Esophagus mucosa (tissue), 1 donor: ENCODE measurements at regions not wholly inside any gene's neighbourhood (a gene's known extent, or its start where the extent isn't known, plus 50 kb on each side); places are given as distances from the start of the nearest gene placed in this dataset.

Experiments
- ATAC-seq: fragments of 200-7000 bp; cut with Tn5 transposase; one replicate; pipeline ENCODE4 v1.9.1; 2020
- donor health status: DM: yes; HTN: yes; CAD: no.

DNA sequence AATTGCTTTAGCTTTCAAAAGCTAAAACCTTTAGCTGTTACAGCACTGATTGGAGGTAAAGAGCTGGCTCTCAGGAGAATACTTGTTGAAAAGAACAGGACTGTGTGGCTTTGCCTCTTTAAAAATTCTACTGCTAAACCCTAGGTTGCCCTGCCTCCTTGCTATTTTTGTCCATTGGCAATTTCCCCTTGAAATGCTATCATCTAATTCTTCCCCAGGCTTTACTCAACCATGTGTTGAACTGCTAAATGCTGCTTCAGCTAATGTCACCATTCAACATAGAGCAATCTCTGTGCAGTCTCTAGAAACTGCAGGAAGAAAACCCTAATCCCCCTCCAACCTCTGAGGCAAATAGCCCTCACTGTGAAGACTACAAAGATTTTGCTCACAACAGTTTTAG is 203.7 kb upstream of the ARX start:
- no peak for ATAC-seq

DNA sequence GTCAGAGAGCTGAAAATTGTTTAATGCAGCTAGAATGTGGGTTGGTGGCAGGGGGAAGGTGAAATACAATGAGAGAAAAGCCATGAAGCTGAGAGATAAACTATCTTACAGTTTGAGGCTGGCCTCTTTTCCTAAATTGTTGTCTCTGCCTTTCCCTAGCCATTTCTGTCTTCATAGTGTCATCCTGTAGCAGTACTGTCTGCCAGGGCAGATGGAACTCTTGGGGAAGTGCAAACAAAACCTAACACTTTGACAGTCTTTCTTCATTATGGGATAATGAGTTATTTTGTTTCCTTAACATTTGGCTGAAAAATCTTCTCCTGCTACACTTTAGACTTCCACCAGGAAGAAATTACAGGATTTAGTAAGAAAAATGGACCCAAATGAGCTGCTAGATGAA is 197.8 kb upstream of the ARX start:
- no peak for ATAC-seq

DNA sequence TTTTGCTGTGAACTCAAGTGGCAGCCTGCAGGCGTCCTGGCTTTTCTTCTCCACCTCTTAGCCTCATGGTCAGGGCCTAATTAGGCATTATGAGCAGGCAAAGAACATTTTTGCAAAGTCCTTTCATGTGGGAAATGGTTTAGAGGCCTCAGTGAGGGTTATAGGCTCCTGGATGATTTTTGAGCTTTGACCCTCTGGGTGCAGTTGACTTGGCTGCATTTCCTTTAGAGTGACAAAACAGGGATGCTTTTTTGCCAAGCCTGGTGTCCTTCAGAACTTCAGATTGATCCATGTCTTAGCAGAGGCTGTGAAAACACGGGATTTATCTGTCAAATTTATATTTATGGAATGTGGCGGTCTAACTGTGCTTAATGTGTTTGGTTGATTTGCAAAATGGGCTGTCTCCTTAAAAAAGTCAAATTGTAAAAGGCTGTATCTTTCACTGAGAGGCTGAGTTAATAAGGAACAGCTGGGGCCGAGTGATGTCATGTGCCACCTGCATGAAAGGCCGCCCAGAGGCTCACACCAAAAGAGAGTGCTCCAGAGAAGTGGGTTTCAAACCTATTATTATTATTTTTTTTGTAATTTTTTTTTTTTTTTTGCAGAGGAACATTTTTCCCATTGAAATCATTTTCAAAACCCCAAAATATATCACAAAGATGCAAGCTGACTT is 192.2 kb upstream of the ARX start:
- ATAC-seq = no peak

DNA sequence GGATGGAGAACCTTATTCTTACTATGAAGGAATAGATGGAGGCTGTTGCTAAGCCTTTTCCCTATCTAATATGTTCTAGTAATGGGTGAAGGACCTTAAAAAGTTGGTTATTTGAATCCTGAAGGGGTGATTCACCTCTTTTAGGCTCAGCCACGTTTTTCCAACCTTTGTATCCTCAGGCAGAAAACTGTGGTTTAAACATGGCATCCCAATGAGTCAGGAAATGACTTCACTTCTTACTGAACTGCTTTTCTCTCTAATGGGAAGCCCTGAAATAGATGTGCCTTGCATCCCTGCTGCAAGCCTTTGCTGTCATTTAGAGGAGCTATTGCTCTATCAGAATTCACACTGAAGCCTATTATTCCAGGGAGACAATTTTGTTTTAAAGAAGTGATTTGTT is 191.0 kb upstream of the ARX start:
- ATAC-seq = no peak

DNA sequence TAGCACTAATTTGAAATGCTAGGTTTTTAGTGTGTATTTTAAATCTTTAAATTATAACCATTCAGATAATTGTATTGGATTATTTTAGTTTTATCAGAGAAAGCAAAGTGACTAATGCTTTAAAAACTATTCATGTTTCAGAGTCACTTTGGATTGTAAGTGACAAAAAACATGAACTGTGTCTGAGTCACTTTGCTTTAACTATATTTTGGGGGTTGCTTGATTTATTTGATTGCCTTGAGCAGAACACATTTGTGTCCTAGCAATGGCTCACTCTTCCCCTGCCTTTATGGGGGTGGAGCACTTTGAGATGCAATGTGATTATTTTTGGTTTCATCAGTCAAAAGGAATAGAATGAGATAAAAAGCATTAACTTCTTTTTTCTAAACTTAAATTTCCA is 188.4 kb upstream of the ARX start:
- ATAC-seq = no peak

DNA sequence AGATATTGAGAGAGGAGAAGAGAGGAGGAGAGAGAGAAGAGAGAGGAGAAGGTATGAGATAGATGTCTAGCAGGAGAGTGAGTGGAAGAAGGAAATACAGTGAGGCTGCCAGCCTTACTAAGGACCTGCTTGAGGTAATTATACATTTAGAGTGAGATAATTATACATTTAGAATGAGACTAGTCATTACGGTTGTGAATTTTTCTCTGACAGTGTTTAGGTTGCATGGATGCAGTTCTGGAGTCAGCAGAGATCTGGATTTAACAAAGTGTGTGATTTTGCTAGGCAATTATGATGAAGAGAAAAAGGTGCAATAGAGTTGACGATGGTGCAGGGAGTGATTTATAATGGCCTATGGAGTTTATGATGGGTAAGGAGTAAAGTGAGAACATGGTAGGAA is 187.1 kb upstream of the ARX start:
- no peak for ATAC-seq

DNA sequence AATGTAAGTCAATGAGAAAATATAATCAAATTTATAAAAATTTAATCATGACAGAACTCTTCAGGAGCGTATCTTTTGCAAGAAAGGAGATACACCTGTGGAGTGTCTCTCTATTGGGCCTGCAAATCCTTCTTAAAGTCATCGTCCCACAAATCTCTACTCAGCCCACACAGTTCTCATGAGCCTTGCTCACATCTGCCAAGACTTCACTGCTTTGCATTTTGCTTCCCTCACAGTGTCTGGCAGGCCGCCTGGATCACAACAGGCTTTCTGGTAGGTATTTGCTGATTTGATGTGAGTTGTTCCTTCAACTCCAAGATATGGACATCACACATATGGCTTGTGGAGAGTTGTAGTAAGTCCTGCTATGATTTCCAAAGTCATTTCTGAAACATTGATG is 183.1 kb upstream of the ARX start:
- no peak for ATAC-seq

DNA sequence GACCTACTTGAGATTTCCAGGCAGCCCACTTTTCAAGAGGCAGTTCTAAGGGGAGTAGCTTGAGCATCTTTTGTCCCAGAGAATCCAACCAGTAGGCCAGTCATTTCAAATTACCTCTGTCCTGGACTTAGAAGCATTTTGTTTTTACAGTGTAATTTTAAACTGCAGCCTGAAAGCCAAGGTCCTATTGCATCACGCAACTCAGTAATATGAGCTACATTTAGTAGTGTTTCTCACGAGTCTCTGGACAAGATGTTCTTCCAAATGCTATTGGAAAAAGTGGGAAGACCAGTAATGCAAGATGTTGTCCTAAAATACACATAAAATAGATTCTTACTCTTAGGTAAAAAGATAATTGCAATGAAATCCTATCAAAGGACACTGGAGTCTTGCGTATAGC is 182.5 kb upstream of the ARX start:
- no peak for ATAC-seq

DNA sequence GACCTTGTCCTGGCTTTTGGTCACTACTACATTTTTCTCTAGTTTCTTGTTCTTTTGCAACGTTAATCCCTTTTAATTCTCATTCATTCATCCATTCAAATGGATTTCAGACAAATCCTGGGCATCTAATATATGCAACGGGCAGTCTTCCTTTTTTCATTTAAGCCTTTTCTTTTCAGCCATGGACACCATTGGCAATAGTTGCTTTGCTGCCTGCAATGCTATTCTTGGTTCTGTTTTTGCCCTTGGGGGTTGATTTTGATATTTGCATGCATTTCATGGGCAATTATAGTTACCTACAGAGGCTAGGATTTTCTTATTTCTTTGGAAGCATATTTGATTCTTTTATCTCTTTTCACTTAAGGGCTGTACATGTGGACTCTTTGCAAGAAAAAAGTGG is 180.5 kb upstream of the ARX start:
- ATAC-seq = no peak

DNA sequence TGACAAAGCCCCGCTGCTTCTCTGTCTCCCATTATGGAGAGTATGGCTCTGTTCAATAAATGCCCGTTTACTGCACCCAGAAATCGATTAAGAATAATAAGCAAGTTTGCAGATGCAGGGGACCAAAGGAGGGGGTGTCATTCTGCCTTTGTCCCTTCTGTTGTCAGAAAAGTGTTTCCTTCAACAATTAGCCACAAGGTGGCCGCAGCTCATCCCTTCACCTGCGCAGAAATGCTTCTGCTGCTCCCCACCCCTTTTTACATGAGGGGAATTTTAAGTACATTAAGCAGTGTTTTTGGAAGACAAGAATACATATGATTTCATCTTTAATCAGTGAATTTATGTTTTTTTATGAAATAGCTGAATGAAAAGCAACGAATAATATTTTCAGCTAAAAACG is 175.6 kb upstream of the ARX start:
- no peak for ATAC-seq

DNA sequence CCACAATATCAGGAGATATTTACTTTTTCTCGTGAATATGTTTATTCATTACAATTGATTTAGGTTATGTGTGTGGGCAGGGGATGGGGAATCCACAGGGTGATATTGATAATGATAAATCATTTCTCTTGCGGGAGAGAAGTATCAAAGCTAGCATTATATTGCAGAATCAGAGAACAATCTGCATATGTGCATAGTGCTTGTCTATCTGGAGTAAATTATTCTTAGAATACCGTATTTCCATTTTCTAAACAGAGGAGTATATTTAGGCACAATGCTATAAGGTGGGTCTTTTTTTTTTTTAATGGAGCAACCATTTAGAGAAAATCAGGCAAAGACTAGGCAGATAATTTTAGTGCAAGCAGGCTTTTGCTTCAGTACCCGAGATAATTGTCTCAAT is 166.0 kb upstream of the ARX start:
- ATAC-seq = no peak

DNA sequence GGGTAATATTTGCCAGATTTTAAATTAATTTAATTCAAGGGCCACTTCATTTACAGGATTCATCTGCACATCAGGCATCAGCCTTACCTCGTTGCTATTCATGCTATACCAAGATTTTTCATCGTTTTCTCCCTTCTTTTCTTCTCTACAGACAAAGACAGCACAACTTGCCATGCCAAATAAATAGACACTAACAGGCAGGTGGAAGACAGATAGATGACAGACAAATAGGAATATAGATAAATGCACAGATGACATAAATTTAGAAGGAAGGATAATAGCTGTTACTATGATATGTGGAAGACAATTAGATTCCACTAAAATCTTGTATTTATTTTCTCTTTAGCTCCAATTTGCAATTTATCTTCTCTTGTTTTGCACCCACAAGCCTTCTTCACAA is 164.5 kb upstream of the ARX start:
- ATAC-seq = no peak

DNA sequence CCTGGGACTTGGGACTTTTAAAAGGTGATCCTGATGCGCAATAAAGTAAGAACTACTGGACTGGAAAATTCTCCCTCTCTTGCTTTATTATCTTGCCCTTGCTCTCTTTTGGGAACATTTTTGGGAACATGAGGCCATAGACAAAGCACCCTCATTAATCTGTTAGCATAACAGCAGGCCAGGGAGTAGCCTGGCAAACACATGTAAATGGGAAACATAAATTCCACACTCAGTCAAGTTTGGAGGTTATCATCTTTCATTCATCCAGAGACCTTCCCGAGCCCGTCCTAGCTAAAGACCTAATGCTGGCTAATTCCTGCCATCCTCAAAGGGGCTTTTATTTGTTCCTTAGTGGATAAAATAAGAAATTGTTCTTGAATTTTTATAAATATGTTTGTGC is 162.8 kb upstream of the ARX start:
- no peak for ATAC-seq

DNA sequence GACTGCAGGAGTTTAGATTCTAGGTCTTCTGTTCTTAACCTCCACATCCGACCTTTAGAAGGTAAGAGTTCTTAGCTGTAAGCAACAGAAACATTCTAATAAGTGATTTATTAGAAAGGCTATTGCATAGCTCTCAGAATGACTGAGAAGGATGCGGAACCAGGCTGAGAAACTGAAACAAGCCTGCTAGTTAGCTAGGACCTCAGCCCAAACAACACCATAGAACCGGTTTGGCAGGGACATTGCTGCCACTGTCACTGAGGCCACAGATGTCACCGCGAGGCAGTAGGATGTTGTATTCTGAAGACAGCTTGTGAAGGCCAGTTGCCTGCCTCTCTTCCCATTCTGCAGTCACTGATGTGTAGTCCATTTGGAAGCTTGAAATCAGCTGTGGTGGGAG is 160.0 kb upstream of the ARX start:
- no peak for ATAC-seq

DNA sequence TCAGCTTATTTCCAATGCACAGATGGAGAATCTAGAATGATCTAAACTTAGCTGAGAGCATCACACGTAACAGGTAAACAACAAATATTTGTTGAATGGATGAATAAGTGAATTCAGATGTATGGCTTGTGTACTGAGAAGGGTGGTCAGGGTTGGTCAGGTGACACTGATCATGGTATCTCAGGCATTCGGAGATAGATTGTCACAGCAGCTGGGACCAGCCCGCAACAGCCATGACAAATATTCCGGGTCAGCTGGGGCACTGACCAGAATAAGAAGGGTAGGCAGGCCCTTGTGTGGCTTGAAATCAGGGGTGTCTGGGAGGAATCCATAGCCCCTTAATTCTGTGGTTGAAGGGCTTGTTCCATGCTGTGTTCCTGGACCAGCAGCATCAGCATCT is 159.4 kb upstream of the ARX start:
- no peak for ATAC-seq

DNA sequence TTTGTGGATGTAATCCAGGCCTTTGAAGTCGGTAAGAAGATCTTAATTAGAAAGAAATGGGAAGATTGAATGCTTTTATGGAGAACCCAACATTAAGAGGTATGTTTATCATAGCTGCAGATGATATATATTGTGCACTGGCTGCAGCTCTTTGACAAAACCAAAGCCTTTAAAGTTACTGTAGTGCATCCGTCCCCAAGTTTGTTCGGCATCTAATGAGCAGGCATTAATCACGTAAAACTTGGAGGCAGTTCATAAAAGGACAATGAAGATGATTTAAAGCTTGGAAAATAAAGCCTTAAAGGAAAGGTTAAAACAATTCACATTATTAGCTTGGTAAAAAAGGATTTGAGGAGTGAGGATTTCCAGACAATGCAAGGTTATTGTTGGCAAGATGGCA is 150.8 kb upstream of the ARX start:
- ATAC-seq = no peak

DNA sequence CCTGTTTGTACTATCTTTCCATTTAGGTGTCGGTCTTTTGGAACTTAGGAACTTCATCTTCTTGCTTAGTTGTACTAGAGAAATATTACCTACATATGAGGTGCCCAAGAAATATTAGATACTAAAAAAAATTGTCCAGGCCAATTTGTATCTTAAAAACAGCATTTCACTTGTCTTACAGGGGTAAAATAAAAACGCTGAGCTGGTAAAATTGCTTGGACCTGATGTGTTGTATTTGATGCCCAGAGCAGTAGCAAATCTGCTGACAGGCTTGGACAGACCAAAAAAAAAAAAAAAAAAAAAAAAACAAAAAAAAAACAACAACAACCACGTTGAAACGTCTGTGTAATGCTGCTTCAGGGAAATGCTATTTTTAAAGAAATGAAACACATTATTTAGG is 150.4 kb upstream of the ARX start:
- no peak for ATAC-seq

DNA sequence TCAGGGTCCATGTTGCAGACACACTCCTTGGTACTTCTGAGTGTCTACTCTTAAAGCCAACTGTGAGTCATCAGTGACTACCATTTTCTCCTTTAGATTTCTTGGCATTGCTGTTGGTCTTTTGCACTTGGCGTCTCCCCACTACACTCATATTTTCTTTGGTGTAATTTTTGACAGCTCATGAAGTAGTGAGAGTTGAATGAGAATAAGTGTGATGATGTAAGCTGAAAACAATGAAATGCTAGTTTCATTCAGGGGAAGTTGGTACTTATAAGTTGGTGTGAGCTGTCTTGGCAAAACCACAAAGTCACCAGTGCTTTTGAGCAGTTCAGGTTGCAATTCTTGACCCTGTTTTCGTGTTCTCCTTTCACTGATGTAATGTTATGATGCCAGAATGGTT is 142.9 kb upstream of the ARX start:
- no peak for ATAC-seq

DNA sequence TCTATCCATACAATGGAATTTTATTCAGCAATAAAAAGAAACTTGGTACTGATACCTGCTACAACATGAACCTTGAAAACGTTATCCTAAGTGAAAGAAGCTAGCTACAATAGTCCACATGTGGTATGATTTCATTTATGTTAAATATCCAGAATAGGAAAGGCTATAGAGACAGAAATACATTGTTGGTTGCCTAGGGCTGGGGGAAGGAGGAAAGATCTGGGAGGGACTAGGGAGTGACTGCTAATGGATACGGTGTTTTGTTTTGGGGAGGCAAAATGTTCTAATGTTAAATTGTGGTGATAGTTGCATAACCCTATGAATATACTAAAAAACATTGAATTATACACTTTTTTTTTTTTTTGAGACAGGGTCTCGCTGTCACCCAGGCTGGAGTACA is 141.1 kb upstream of the ARX start:
- ATAC-seq = no peak

DNA sequence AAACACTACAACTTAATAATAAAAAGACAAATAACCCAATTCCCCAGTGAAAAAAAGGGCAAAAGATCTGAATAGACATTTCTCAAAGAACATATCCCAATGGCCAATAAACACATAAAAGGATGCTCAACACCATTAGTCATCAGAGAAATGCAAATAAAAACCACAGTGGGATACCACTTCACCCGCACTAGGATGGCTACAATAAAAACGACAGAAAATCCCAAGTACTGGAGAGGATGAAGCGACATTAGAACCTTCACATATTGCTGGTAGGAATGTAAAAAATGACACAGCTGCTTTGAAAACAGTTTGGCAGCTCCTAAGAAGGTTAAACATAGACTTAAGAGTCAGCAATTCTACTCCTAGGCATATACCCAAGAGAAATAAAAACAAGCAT is 140.6 kb upstream of the ARX start:
- no peak for ATAC-seq

DNA sequence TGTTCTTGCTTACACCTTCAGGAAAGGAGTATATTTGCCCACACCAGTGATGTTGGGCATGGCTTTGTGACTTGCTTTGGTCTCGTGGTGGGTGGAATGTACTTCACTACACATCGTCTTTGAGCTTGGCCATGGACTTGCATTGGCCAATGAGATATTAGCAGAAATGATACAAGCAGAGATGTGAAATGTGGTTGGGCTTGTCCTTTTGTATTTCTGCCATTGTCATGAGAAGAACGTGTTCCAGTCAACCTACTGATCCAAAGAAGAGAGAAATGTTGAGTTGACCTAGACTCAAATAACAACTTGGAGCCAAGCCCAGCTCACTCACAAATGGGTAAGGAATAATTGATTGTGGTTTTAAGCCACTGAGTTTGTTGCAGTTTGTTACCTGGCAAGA is 138.4 kb upstream of the ARX start:
- no peak for ATAC-seq

DNA sequence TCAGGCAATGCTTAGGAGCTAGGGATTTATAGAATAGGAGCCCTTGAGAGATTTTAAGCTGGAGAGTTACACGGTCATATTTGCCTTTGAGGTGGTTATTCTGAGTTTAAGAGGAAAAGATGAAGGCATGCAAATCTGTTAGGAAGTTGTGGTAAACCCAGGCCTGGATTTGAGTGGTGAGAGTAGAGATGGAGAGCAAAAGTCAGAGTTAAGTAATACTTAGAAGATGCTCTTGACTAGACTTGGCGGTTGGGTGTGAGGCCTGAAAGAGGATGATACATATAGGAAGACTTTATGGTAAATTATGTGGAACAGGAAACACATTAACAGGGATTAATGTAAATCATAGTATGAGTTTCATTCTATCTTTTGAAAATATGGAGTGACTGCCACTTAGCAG is 136.0 kb upstream of the ARX start:
- no peak for ATAC-seq

DNA sequence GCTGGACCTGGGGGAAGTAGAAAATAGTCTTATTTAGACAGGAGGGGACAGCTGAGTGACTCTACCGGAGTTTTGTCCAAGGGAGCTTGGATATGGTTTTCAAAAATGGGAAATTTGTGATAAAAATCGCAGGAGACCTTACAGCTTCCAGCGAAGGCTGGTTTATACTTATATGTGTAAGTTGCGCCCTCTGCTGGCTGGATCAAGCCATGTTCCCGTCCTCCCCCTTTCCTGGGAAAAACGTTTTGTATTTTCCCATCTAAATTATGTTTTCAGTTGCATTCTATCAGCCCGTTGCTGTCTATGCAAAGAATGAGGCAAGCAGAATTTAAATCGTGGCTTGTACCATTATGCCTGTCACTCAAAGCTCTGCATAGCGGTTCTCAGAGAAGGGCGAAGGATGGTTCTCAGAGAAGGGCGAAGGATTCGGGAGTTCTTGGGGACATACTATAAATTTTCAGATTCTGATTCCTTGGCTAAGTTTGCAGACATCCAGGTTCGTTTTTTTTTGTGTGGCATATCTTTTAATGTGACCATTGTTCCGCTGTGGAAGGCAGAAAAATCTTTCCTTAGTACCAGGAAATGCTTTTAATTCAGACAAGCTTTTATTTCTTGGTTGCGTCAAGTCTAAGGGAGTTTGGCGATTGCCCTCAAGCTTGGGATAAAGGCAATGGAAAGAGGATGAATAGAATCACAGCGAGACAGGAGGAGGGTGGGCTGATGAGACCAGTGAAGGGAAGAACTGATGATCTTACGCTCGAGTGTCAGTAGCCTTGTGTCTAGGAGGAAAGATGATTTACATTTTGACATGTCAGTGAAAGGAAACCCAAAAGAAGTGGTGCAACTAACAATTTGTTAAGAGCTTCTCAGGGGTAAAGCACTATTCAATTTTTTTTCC is 128.5 kb upstream of the ARX start:
- ATAC-seq = no peak

DNA sequence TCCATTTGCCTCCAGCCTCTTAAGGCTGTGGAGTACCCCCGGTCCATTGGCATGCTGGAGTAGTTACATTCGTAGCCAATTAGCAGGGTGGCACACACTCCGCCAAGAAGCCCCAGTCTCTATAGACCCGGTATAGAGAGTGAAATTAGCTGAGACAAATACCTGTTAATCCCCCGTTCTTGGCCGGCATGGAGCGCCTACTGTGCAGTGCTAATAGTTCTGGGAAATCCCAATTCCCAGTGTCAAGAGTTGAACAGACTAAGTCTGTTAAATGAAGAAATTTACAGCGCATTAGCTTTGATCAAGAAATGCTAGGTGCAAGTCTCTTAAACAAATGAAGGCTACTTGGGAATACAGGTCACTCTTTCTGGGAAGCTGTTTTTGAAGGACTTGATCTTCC is 127.8 kb upstream of the ARX start:
- no peak for ATAC-seq

DNA sequence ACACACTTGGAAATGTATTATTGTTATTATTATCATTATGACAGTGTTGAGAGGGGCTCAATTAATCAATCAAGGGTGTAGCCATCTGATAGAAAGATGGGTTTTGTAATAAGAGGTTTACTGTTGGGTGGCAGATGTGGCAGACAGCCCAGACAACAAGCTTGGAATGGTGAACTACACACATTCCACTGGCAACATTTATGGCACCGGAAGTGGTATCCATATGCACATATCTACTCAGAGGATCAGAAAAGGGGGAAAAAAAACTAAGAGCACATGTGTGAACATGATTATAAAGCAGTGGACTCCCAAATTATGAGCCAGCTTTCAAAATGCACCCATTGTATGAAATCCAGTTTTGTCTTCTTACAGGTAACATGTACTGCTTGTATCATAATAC is 125.9 kb upstream of the ARX start:
- no peak for ATAC-seq
